ENCODE measurements at regions not wholly inside any gene's neighbourhood (a gene's known extent, or its start where the extent isn't known, plus 50 kb on each side); places are given as distances from the start of the nearest gene placed in this dataset.

DNA sequence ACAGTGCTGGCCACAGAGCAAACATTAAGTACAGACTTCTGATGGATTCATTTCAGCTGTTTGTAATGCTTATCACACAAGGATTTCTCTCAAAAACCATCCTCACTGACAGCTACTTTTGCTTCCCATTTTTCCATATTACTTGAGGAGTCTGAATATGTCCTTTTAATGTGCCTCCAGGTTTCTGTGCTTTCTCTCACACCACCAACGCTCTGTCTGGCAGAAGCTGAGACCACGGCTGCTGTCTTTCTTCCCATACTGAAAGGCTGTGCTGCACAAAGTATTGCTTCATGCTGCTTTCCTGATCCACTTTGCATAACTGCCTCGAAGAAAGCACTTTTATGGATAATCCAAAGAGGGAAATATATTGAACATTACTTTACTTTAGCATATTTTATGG is 312.1 kb upstream of the ZEB2 start:
- TF ChIP-seq, protein P1, sequence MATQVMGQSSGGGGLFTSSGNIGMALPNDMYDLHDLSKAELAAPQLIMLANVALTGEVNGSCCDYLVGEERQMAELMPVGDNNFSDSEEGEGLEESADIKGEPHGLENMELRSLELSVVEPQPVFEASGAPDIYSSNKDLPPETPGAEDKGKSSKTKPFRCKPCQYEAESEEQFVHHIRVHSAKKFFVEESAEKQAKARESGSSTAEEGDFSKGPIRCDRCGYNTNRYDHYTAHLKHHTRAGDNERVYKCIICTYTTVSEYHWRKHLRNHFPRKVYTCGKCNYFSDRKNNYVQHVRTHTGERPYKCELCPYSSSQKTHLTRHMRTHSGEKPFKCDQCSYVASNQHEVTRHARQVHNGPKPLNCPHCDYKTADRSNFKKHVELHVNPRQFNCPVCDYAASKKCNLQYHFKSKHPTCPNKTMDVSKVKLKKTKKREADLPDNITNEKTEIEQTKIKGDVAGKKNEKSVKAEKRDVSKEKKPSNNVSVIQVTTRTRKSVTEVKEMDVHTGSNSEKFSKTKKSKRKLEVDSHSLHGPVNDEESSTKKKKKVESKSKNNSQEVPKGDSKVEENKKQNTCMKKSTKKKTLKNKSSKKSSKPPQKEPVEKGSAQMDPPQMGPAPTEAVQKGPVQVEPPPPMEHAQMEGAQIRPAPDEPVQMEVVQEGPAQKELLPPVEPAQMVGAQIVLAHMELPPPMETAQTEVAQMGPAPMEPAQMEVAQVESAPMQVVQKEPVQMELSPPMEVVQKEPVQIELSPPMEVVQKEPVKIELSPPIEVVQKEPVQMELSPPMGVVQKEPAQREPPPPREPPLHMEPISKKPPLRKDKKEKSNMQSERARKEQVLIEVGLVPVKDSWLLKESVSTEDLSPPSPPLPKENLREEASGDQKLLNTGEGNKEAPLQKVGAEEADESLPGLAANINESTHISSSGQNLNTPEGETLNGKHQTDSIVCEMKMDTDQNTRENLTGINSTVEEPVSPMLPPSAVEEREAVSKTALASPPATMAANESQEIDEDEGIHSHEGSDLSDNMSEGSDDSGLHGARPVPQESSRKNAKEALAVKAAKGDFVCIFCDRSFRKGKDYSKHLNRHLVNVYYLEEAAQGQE (IDR thresholded peaks at IDR 0.05; ENCODE audit: insufficient read depth in 1 of 2, low read depth in 2 of 2, low read length in 1 of 2): no peak
- TF ChIP-seq TCF7L2 (IDR thresholded peaks at IDR 0.05; ENCODE audit: low read depth, low read length) (no peak), SIN3A (IDR thresholded peaks at IDR 0.05; ENCODE audit: borderline replicate concordance, insufficient read depth, low read depth, low read length) (no peak), CTCF (IDR thresholded peaks at IDR 0.05) (no peak), POLR2AphosphoS5 (IDR thresholded peaks at IDR 0.05; ENCODE audit: low read depth, low read length) (no peak)
- H3K27me3 ChIP-seq (ENCODE audit: control insufficient read depth, insufficient read depth, low read length): no peaks in the 10 kb centered on the region
- no peak for ATAC-seq
- H3K27ac ChIP-seq (ENCODE audit: low read length): no peak overlapping the region
- intact Hi-C loops (cut with micrococcal nuclease; ENCODE audit: unreplicated experiment) (no loop called here), in situ Hi-C loops (cut with HindIII; ENCODE audit: low pct_unique_long_range_greater_than_20kb, low sequenced_read_pairs) (no loop called here)
- H3K9me3 ChIP-seq (ENCODE audit: control insufficient read depth, insufficient read depth, low read depth, low read length): no peaks in the 10 kb centered on the region
- DNase-seq (ENCODE audit: low read depth, low spot score): no peak
- no peak overlapping the region for H3K4me3 ChIP-seq (ENCODE audit: low read depth in 2 of 2, low read length in 2 of 2)
- POLR2A ChIA-PET: no interaction called here
- H3K4me1 ChIP-seq (ENCODE audit: control insufficient read depth, insufficient read depth, low read length): no peaks in the 10 kb centered on the region
- CTCF ChIA-PET: no interaction called here
- BruUV-seq (replicated peaks): no TSS peak
- H3K36me3 ChIP-seq (ENCODE audit: control insufficient read depth, insufficient read depth, low read length): no peaks in the 10 kb centered on the region

DNA sequence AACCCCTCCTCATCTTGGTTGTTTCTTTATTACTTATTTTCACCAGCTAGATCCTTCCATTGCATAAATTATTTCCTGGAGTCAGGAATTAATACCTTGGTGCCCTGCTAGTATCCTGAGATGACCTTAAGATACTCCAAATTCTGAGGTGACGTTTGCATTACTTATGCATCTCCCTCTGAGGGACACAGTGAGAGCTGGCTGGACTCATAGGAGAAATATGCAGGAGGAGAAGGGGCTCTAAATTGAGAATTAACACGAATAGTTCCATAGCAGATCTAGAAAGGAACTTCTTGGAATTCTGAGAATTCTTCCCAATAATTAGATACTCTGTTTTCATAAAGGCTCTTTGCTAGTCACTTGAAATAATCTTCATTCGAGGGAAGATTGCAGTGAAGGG is 310.6 kb upstream of the ZEB2 start:
- Histone ChIP-seq H3K36me3 (ENCODE audit: control insufficient read depth, insufficient read depth, low read length) (no peaks in the 10 kb centered on the region), H3K4me1 (ENCODE audit: control insufficient read depth, insufficient read depth, low read length) (no peaks in the 10 kb centered on the region), H3K27me3 (ENCODE audit: control insufficient read depth, insufficient read depth, low read length) (no peaks in the 10 kb centered on the region), H3K4me3 (ENCODE audit: low read depth in 2 of 2, low read length in 2 of 2) (no peak overlapping the region), H3K27ac (ENCODE audit: low read length) (no peak overlapping the region), H3K9me3 (ENCODE audit: control insufficient read depth, insufficient read depth, low read depth, low read length) (no peaks in the 10 kb centered on the region)
- ChIA-PET POLR2A (no interaction called here), CTCF (no interaction called here)
- in situ Hi-C loops (cut with HindIII; ENCODE audit: low pct_unique_long_range_greater_than_20kb, low sequenced_read_pairs) (no loop called here), intact Hi-C loops (cut with micrococcal nuclease; ENCODE audit: unreplicated experiment) (no loop called here)
- no TSS peak for BruUV-seq (replicated peaks)
- no peak for DNase-seq (ENCODE audit: low read depth, low spot score)
- no peak for ATAC-seq
- TF ChIP-seq, protein P1 (IDR thresholded peaks at IDR 0.05; ENCODE audit: insufficient read depth in 1 of 2, low read depth in 2 of 2, low read length in 1 of 2): no peak
- TF ChIP-seq TCF7L2 (IDR thresholded peaks at IDR 0.05; ENCODE audit: low read depth, low read length): no peak
- TF ChIP-seq POLR2AphosphoS5 (IDR thresholded peaks at IDR 0.05; ENCODE audit: low read depth, low read length): no peak
